ENCODE measurements at regions not wholly inside any gene's neighbourhood (a gene's known extent, or its start where the extent isn't known, plus 50 kb on each side); places are given as distances from the start of the nearest gene placed in this dataset.

GRCh38 chr11:35065566-35065965 lies 73.4 kb upstream of the CD44 start (continued):
- TF ChIP-seq ZNF219 (CRISPR knock-in tag; IDR thresholded peaks at IDR 0.05; ENCODE audit: borderline replicate concordance) (no peak), CTCF (IDR thresholded peaks at IDR 0.05) (no peak), IRF1 (CRISPR knock-in tag; IDR thresholded peaks at IDR 0.05) (no peak), ELF4 (CRISPR knock-in tag; IDR thresholded peaks at IDR 0.05; ENCODE audit: low read depth) (no peak), IRF2 (CRISPR knock-in tag; IDR thresholded peaks at IDR 0.05; ENCODE audit: borderline replicate concordance, low read depth) (no peak), SP1 (CRISPR knock-in tag; conservative IDR thresholded peaks at IDR 0.05) (no peak), HMGA2 (CRISPR knock-in tag; IDR thresholded peaks at IDR 0.05) (no peak)
- TF ChIP-seq, protein P1, sequence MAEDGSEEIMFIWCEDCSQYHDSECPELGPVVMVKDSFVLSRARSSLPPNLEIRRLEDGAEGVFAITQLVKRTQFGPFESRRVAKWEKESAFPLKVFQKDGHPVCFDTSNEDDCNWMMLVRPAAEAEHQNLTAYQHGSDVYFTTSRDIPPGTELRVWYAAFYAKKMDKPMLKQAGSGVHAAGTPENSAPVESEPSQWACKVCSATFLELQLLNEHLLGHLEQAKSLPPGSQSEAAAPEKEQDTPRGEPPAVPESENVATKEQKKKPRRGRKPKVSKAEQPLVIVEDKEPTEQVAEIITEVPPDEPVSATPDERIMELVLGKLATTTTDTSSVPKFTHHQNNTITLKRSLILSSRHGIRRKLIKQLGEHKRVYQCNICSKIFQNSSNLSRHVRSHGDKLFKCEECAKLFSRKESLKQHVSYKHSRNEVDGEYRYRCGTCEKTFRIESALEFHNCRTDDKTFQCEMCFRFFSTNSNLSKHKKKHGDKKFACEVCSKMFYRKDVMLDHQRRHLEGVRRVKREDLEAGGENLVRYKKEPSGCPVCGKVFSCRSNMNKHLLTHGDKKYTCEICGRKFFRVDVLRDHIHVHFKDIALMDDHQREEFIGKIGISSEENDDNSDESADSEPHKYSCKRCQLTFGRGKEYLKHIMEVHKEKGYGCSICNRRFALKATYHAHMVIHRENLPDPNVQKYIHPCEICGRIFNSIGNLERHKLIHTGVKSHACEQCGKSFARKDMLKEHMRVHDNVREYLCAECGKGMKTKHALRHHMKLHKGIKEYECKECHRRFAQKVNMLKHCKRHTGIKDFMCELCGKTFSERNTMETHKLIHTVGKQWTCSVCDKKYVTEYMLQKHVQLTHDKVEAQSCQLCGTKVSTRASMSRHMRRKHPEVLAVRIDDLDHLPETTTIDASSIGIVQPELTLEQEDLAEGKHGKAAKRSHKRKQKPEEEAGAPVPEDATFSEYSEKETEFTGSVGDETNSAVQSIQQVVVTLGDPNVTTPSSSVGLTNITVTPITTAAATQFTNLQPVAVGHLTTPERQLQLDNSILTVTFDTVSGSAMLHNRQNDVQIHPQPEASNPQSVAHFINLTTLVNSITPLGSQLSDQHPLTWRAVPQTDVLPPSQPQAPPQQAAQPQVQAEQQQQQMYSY (CRISPR knock-in tag; IDR thresholded peaks at IDR 0.05) = no peak
- TF ChIP-seq, protein P2, sequence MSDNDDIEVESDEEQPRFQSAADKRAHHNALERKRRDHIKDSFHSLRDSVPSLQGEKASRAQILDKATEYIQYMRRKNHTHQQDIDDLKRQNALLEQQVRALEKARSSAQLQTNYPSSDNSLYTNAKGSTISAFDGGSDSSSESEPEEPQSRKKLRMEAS (CRISPR knock-in tag; IDR thresholded peaks at IDR 0.05) = no peak
- TF ChIP-seq, protein P3, sequence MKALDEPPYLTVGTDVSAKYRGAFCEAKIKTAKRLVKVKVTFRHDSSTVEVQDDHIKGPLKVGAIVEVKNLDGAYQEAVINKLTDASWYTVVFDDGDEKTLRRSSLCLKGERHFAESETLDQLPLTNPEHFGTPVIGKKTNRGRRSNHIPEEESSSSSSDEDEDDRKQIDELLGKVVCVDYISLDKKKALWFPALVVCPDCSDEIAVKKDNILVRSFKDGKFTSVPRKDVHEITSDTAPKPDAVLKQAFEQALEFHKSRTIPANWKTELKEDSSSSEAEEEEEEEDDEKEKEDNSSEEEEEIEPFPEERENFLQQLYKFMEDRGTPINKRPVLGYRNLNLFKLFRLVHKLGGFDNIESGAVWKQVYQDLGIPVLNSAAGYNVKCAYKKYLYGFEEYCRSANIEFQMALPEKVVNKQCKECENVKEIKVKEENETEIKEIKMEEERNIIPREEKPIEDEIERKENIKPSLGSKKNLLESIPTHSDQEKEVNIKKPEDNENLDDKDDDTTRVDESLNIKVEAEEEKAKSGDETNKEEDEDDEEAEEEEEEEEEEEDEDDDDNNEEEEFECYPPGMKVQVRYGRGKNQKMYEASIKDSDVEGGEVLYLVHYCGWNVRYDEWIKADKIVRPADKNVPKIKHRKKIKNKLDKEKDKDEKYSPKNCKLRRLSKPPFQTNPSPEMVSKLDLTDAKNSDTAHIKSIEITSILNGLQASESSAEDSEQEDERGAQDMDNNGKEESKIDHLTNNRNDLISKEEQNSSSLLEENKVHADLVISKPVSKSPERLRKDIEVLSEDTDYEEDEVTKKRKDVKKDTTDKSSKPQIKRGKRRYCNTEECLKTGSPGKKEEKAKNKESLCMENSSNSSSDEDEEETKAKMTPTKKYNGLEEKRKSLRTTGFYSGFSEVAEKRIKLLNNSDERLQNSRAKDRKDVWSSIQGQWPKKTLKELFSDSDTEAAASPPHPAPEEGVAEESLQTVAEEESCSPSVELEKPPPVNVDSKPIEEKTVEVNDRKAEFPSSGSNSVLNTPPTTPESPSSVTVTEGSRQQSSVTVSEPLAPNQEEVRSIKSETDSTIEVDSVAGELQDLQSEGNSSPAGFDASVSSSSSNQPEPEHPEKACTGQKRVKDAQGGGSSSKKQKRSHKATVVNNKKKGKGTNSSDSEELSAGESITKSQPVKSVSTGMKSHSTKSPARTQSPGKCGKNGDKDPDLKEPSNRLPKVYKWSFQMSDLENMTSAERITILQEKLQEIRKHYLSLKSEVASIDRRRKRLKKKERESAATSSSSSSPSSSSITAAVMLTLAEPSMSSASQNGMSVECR (CRISPR knock-in tag; IDR thresholded peaks at IDR 0.05; ENCODE audit: borderline replicate concordance) = no peak
- TF ChIP-seq, protein P4, sequence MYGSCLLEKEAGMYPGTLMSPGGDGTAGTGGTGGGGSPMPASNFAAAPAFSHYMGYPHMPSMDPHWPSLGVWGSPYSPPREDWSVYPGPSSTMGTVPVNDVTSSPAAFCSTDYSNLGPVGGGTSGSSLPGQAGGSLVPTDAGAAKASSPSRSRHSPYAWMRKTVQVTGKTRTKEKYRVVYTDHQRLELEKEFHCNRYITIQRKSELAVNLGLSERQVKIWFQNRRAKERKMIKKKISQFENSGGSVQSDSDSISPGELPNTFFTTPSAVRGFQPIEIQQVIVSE (CRISPR knock-in tag; IDR thresholded peaks at IDR 0.05; ENCODE audit: borderline replicate concordance) = no peak

DNA sequence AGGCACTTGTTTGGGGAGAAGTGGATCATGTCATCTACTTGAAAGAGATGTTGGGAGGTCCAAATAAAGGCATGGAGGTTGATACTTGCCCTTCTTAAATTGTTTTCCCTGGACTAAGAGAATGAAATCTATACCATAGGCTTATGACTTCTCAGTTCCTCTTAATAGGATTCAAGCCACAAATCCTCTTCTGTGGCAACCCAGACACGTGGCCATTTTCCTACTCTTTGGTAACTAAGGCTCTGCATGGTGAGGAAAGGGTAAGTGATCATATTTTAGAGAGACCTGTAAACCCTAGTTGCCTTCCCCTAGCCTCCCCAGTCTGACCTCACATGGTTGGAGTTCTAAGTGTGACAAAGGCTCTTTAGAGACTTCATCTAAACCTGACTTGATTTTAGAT lies 72.9 kb upstream of the CD44 start:
- no peaks in the 10 kb centered on the region for H3K4me1 Mint-ChIP-seq
- H3K27ac Mint-ChIP-seq = no peak overlapping the region
- ATAC-seq (no peak), DNase-seq (ENCODE audit: low spot score) (no peak)
- no peak overlapping the region for H3K4me3 Mint-ChIP-seq
- H3K27me3 Mint-ChIP-seq (ENCODE audit: low read depth) = peaks cover 3% of the 10 kb centered on the region; the same call in 1 of the 2 replicates
- H3K36me3 Mint-ChIP-seq = peaks cover 11% of the 10 kb centered on the region; the same call in 1 of the 2 replicates
- CTCF ChIA-PET = no interaction called here
- peaks cover 16% of the 10 kb centered on the region for H3K9me3 Mint-ChIP-seq
- POLR2A ChIA-PET = no interaction called here
- TF ChIP-seq, protein P3 (CRISPR knock-in tag; IDR thresholded peaks at IDR 0.05; ENCODE audit: borderline replicate concordance) = no peak
- TF ChIP-seq GABPB1 (CRISPR knock-in tag; IDR thresholded peaks at IDR 0.05) (no peak), MXD4 (CRISPR knock-in tag; IDR thresholded peaks at IDR 0.05; ENCODE audit: borderline replicate concordance) (no peak), TEAD4 (CRISPR knock-in tag; IDR thresholded peaks at IDR 0.05) (no peak), NFYB (CRISPR knock-in tag; conservative IDR thresholded peaks at IDR 0.05; ENCODE audit: low read depth) (no peak), TEAD1 (CRISPR knock-in tag; IDR thresholded peaks at IDR 0.05) (no peak), GTF2I (CRISPR knock-in tag; conservative IDR thresholded peaks at IDR 0.05) (no peak)
- TF ChIP-seq, protein P5, sequence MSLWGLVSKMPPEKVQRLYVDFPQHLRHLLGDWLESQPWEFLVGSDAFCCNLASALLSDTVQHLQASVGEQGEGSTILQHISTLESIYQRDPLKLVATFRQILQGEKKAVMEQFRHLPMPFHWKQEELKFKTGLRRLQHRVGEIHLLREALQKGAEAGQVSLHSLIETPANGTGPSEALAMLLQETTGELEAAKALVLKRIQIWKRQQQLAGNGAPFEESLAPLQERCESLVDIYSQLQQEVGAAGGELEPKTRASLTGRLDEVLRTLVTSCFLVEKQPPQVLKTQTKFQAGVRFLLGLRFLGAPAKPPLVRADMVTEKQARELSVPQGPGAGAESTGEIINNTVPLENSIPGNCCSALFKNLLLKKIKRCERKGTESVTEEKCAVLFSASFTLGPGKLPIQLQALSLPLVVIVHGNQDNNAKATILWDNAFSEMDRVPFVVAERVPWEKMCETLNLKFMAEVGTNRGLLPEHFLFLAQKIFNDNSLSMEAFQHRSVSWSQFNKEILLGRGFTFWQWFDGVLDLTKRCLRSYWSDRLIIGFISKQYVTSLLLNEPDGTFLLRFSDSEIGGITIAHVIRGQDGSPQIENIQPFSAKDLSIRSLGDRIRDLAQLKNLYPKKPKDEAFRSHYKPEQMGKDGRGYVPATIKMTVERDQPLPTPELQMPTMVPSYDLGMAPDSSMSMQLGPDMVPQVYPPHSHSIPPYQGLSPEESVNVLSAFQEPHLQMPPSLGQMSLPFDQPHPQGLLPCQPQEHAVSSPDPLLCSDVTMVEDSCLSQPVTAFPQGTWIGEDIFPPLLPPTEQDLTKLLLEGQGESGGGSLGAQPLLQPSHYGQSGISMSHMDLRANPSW (CRISPR knock-in tag; conservative IDR thresholded peaks at IDR 0.05; ENCODE audit: low read depth) = no peak
